B cell (primary cell): ENCODE measurements at regions not wholly inside any gene's neighbourhood (a gene's known extent, or its start where the extent isn't known, plus 50 kb on each side); places are given as distances from the start of the nearest gene placed in this dataset.

ENCODE experiments used
- ATAC-seq: fragments of 200-7000 bp; cut with Tn5 transposase; one replicate; pipeline ENCODE4 v1.10.0; 2021; ENCODE audit warnings: low read depth, mild to moderate bottlenecking, moderate number of reproducible peaks, moderate library complexity
- CTCF ChIA-PET: fragments of 350-600 bp; sonication (Branson Sonifier 250); formaldehyde crosslinking; loops from one replicate; lab custom pipeline; 2021; ENCODE audit warnings: antibody characterized with exemption, inconsistent platforms; lab: Charles Lee
- POLR2A ChIA-PET: fragments of 350-600 bp; sonication (Branson Sonifier 250); formaldehyde crosslinking; loops from one replicate; lab custom pipeline; 2021; ENCODE audit warnings: antibody characterized with exemption; lab: Charles Lee
- DNase-seq: peaks from one replicate; pipeline ENCODE4 v3.0.0; 2013
- H2AFZ ChIP-seq: 2 replicates; pipeline ENCODE4 v1.6.1; 2012; ENCODE audit warnings: mild to moderate bottlenecking, low read depth, low read length; ENCODE audit not compliant: insufficient read depth, poor library complexity, severe bottlenecking
- H3K27ac ChIP-seq, 2 donors: 1 replicate in 1 of 2; 2 replicates in 1 of 2; pipeline ENCODE4 v1.5.1; 2012 to 2013; ENCODE audit warnings: low read length in 2 of 2, mild to moderate bottlenecking in 2 of 2, moderate library complexity in 1 of 2
- H3K27me3 ChIP-seq, 4 experiments: fragments of 200-600 bp in 1 of 4; sonication (generic) in 1 of 4; replicated peaks in 1 of 4; 1 replicate in 2 of 4; 2 replicates in 2 of 4; pipeline versions ENCODE4 v1.6.1 to v1.7.0; 2013 to 2016; ENCODE audit warnings: low read length in 3 of 4, mild to moderate bottlenecking in 2 of 4, mixed read lengths in 1 of 4, moderate library complexity in 1 of 4; ENCODE audit not compliant: insufficient read depth in 4 of 4, control insufficient read depth in 3 of 4; ENCODE audit errors: control extremely low read depth in 1 of 4
- H3K36me3 ChIP-seq, 2 experiments: replicated peaks in 1 of 2; 1 replicate in 1 of 2; 2 replicates in 1 of 2; pipeline versions ENCODE4 v1.6.1 to v1.7.1; 2013; ENCODE audit warnings: low read length in 1 of 2; ENCODE audit not compliant: insufficient read depth in 2 of 2, control insufficient read depth in 1 of 2; ENCODE audit errors: control extremely low read depth in 1 of 2, extremely low read depth in 1 of 2
- H3K4me1 ChIP-seq, 2 donors: fragments of 200-600 bp in 1 of 2; sonication (generic) in 1 of 2; 1 replicate in 1 of 2; 2 replicates in 1 of 2; pipeline versions ENCODE4 v1.5.1 to v1.6.1; 2013 to 2017; ENCODE audit warnings: low read length in 2 of 2; ENCODE audit not compliant: control insufficient read depth in 2 of 2, insufficient read depth in 2 of 2
- H3K4me2 ChIP-seq: replicated peaks from 2 replicates; pipeline ENCODE3; 2012; ENCODE audit warnings: mild to moderate bottlenecking, low read depth, low read length; ENCODE audit not compliant: poor library complexity, severe bottlenecking
- H3K4me3 ChIP-seq, 5 experiments: fragments of 200-600 bp in 1 of 5; sonication (generic) in 1 of 5; 1 replicate in 3 of 5; 2 replicates in 2 of 5; pipeline versions ENCODE4 v1.5.1 to v1.7.0; 2011 to 2016; ENCODE audit warnings: low read length in 4 of 5, mild to moderate bottlenecking in 4 of 5, low read depth in 2 of 5, control low read depth in 1 of 5, moderate library complexity in 1 of 5; ENCODE audit not compliant: insufficient read depth in 1 of 5; ENCODE audit errors: control extremely low read depth in 1 of 5, extremely low read depth in 1 of 5
- H3K79me2 ChIP-seq: fragments of 200-600 bp; sonication (generic); one replicate; pipeline ENCODE4 v1.6.0; 2016; ENCODE audit warnings: low read length; ENCODE audit not compliant: control insufficient read depth, insufficient read depth
- H3K9ac ChIP-seq: fragments of 200-600 bp; sonication (generic); 2 replicates; pipeline ENCODE4 v1.6.1; 2017; ENCODE audit warnings: mild to moderate bottlenecking, low read length, moderate library complexity
- H3K9me3 ChIP-seq, 3 donors: one replicate each; pipeline versions ENCODE4 v1.6.1 to v1.7.1; 2013; ENCODE audit warnings: low read length in 2 of 3; ENCODE audit not compliant: control insufficient read depth in 2 of 3, insufficient read depth in 1 of 3; ENCODE audit errors: control extremely low read depth in 1 of 3
- H4K20me1 ChIP-seq: 2 replicates; pipeline ENCODE4 v1.6.0; 2012; ENCODE audit warnings: mild to moderate bottlenecking, low read length; ENCODE audit not compliant: insufficient read depth, control insufficient read depth, poor library complexity, severe bottlenecking
- H3K27ac Mint-ChIP-seq: one replicate; pipeline ENCODE4 v1.8.0; 2021; ENCODE audit warnings: mixed read lengths
- H3K27me3 Mint-ChIP-seq: one replicate; pipeline ENCODE4 v1.8.0; 2021; ENCODE audit warnings: mixed read lengths
- H3K4me1 Mint-ChIP-seq: one replicate; pipeline ENCODE4 v1.8.0; 2021; ENCODE audit warnings: mixed read lengths
- H3K4me3 Mint-ChIP-seq: one replicate; pipeline ENCODE4 v1.8.0; 2021; ENCODE audit warnings: mixed read lengths
- H3K9me3 Mint-ChIP-seq: one replicate; pipeline ENCODE4 v1.8.0; 2022; ENCODE audit warnings: mixed read lengths; ENCODE audit not compliant: insufficient read depth
- CTCF ChIP-seq: fragments of 200-600 bp; IDR thresholded peaks from one replicate; pipeline ENCODE4 v1.8.0; 2022; ENCODE audit warnings: antibody characterized with exemption, mild to moderate bottlenecking
- EZH2 ChIP-seq: IDR thresholded peaks from 2 replicates; pipeline ENCODE4 v1.6.1; 2012; ENCODE audit warnings: borderline replicate concordance, low read depth, mild to moderate bottlenecking, moderate library complexity, low read length; ENCODE audit not compliant: insufficient read depth, poor library complexity, severe bottlenecking
- WGBS: methylation state at CpG from one replicate; pipeline ENCODE4 v1.1.5; 2013; ENCODE audit warnings: missing lambda C conversion rate; ENCODE audit not compliant: insufficient coverage; 5-methylcytosine and 5-hydroxymethylcytosine counted together
- intact Hi-C: fragments of 100-400 bp; cut with micrococcal nuclease; formaldehyde crosslinking; loops from one replicate; pipeline ENCODE4 v1.10.0; 2022

- TF ChIP-seq CTCF (no peak), EZH2 (no peak)
- ChIA-PET CTCF (no interaction called here), POLR2A (no interaction called here)
- Histone ChIP-seq H3K27me3 (no peaks in the 10 kb centered on the region), H3K4me2 (no peak overlapping the region), H2AFZ (no peak overlapping the region), H3K9ac (no peak overlapping the region), H3K4me3 (no peak overlapping the region), H3K79me2 (no peaks in the 10 kb centered on the region), H3K27ac (no peak overlapping the region), H3K4me1 (no peaks in the 10 kb centered on the region), H4K20me1 (no peaks in the 10 kb centered on the region), H3K36me3 (no peaks in the 10 kb centered on the region), H3K9me3 (no peaks in the 10 kb centered on the region)
- no peak for ATAC-seq
- Mint-ChIP-seq H3K27me3 (no peaks in the 10 kb centered on the region), H3K4me1 (no peaks in the 10 kb centered on the region), H3K4me3 (no peak overlapping the region), H3K27ac (no peak overlapping the region), H3K9me3 (no peaks in the 10 kb centered on the region)
- no CpG with 5 or more reads among the region's 2 CpGs for WGBS
- DNase-seq, result no peak
- intact Hi-C loops, result no loop called here
Measured at GRCh38 chr11:92775003-92775676, 194.3 kb upstream of the MTNR1B start.

DNA sequence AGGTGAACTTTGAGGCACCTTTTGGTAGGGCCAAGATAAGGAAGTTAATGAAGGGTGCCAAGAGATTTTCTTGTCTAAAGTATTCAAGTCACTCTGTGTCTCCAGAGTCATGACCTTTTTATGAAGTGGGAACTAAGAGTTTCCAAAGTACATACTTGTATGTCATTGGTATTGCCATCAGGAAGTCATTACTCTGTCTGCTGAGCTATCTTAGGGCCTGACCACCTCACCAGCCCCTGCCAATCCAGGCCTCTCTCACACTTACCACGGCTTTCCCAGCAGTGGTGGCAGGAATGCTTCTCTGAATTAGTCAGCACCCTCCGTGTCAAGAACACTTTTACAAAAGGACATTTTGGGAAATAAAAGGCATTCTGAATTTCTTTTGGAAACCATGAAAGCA, 192.8 kb upstream of the MTNR1B start:
- Histone ChIP-seq H3K79me2 (no peaks in the 10 kb centered on the region), H3K4me3 (no peak overlapping the region), H3K27ac (no peak overlapping the region), H3K9ac (no peak overlapping the region), H3K4me2 (no peak overlapping the region), H4K20me1 (no peaks in the 10 kb centered on the region), H3K36me3 (no peaks in the 10 kb centered on the region), H3K4me1 (no peaks in the 10 kb centered on the region), H2AFZ (no peak overlapping the region), H3K27me3 (no peaks in the 10 kb centered on the region), H3K9me3 (no peaks in the 10 kb centered on the region)
- TF ChIP-seq EZH2, result no peak
- no peak for TF ChIP-seq CTCF
- ChIA-PET CTCF (no interaction called here), POLR2A (no interaction called here)
- no peaks in the 10 kb centered on the region for H3K9me3 Mint-ChIP-seq
- H3K4me1 Mint-ChIP-seq, result no peaks in the 10 kb centered on the region
- intact Hi-C loops, result no loop called here
- H3K27me3 Mint-ChIP-seq, result no peaks in the 10 kb centered on the region
- ATAC-seq (no peak), DNase-seq (no peak)
- H3K4me3 Mint-ChIP-seq, result no peak overlapping the region
- WGBS, result 100% methylated on average over 1 of the region's 2 CpGs
- no peak overlapping the region for H3K27ac Mint-ChIP-seq
